HG03039 (cell line): ENCODE measurements at regions not wholly inside any gene's neighbourhood (a gene's known extent, or its start where the extent isn't known, plus 50 kb on each side); places are given as distances from the start of the nearest gene placed in this dataset.
"Not testable (repeated sequence)": the region's sequence is repeated elsewhere in the genome, so short reads cannot be mapped to it uniquely, and the experiment has no call there.

ENCODE experiments used
- ATAC-seq: cut with Tn5 transposase; IDR thresholded peaks from one replicate; pipeline ENCODE4 v1.9.1; 2021; ENCODE audit warnings: mild to moderate bottlenecking, moderate library complexity; ENCODE audit not compliant: unreplicated experiment

DNA sequence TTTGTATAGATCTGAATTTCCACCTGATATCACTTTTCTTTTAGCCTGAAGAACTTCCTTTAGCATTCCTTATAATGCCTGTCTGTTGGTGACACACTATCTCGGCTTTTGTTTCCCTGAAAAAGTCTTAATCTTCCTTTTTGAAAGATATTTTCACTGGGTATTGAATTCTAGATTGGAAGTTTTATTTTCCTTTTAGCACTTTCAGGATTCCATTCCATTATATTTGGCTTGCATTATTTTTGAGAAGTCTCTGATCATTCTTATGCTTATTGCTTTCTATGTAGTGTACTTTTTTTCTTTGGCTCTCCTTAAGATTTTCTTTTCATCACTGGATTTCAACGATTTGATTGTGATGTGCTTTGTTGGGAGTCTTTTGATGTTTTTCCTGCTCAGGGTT lies 510.7 kb downstream of the RWDD3 start:
- ATAC-seq, result no peak

DNA sequence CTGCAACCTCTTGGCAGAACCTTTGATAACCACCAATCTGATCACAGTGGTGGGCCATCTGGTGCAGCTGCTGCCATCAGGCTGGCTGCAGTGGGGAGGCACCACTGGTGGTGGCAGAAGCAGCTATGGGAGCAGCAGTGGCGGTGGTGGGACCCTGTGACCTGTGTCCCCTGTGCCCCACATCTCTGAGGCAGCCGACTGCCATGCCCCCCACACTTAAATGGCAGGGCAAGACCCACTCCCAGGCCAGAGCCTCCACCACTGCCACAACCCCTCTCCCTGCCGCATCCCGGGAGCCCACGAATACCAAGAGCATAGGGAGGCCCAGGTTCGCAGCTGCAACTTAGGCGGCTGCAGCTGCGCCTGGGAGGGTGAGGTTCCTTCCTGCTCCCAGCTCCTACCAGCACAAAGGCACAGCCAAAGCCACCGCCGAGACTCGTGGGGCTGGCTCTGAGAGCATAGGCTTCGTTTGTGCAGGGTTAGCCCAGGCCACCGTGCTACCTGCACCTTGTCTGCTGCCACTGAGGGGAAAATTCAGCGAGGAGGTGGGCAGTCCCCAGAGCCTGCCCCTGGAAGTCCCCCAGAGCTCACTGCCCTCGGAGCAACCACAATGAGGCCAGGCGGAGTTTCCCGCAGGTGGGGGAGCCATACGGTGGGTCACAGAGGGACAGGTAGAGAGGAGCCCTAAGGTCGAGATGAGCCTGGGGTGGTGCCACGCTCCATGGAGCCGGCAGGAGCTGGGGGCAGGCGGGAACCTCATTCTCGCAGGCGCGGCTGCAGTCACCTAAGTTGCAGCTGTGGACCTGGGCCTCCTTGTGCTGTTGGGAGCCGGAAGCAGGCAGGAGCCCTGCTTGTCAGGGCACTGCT lies 518.7 kb downstream of the RWDD3 start:
- no peak for ATAC-seq

DNA sequence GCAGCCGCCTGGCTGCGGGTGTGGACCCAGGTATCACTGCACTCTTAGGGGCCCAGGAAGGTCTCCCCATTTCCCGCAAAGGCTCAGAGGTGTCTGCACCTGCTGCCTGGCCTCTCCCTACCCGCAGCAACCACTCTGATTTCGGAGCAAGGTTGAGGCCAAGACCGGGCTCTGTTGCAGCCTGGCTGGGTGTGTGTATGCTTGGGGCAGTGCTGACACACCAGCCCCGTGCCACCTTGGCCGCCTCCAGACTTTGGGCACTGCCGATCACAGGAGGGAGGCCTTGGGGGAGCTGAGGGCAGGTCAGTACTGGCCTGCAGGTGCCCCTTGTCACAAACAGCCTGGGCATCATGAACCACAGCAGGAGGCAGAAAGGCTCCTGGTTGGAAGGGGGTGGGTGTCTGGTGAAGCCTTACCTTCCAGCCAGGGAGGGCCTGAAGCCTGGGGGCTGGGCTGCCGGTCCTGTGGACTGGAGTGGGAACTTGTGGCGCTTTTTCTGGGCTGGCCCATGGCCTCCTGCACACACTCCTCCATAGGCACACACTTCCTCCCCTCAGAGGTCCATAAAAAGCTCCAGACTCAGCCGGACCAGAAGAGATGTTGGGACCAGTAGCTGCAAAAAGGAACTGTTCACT lies 519.5 kb downstream of the RWDD3 start:
- ATAC-seq, result no peak

DNA sequence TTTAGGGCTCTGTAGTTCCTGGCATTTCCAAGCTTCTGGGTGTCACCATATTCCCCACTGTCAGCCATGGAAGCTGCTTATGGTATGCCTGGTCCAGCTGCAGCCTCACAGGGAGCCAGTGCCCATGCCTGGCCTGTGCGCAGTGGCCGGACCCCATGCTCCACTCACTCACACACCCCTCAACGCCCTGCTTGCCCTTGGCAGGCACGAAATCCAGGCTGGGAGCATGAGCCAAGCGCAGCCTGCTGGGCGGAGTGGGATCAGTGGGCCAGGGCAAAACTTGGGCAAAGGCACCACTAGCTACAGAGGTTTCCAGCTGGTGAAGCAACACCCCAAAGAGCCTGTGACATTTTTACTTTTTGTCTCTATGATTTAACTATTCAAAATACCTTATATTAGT lies 520.4 kb downstream of the RWDD3 start:
- ATAC-seq, result no peak

DNA sequence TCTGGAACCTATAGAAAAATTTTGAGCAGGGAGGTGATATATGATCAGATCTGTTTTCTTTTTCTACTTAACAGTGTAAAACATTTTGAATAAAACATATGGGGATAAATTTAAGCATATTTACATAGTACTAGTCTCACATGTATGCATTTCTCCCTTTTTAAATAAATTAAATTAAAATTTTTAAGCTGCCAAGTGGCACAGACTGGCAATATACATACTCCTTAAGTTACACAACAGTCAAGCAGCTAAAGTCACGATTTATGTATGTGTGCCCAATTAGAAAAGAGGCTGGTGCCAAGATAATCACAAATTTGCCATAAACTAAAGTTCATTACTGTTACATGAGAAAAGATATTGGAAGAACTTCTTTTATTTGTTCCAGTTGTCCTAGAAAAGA lies 532.0 kb downstream of the RWDD3 start:
- no peak for ATAC-seq

DNA sequence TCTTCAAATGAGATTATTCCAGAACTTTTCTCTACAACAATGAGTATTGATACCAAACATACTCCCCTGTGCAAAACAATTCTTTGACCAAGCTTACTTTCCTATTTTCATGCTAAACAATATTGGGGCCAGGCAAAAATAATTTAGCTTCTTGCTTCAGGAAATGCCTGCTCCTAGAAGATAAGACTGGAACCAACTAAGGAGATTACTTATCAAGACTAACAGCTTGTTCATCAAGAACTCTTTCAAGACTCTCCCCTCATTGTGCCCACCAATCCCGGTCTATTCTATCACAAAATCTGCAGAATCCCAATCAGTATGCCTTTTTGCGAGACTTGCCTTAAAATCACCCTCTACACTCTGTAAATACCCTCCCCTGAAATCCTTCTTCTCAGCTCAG lies 536.6 kb downstream of the RWDD3 start:
- no peak for ATAC-seq

DNA sequence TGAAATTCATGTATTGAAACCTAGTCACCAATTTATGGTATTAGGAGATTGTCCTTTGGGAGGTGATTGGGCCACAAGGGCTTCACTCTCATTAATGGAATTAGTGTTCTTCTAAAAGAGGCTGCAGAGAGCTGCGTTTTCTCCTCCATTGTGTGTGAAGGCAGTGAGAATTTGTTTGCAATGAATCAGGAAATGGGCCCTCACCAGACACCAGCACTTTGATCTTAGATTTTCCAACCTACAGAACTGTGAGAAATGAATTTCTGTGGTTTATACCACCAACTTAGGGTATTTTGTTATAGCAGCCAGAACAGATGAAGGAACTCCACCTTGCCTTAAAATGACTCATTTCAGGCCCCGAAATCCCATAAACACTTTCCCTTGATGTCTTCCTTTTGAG lies 544.2 kb downstream of the RWDD3 start:
- no peak for ATAC-seq

DNA sequence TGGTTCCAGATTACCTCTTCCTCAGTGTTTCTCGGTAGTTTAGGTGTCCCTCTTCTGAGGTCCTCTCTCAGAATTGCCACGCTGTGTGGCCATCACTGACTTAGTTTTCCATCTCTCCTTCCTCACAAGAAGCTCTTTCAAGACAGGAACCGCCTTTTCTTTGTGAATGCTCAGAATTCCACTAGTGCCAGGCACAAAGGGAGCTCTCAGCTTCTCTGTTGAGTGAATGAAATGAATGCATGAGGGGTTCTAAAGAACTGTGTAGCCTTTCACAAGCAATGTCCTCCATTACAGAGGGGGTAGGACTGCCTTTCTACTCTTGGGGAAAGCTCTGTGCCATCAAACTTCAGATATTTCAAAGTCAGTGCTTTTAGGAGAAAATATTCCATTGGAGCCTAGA lies 546.8 kb downstream of the RWDD3 start:
- ATAC-seq, result no peak

DNA sequence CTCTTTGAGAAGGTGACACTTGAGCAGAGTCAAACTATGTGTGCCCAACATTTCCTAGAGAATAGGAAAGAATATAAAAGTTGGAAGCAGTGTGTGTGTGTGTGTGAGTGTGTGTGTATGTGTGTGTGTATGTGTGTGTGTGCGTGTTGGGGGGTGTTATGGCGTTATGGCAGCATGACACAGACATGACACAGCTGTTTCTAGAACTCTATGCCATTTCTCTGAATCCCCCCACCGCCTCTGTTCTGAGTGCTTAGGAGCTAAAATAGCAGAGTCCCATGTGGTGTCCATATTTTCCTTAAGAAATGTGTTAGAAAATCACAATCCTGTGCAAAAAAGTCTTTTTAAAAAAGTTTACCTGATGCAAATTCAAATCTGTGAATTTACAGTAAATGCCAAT lies 556.1 kb downstream of the RWDD3 start:
- no peak for ATAC-seq

DNA sequence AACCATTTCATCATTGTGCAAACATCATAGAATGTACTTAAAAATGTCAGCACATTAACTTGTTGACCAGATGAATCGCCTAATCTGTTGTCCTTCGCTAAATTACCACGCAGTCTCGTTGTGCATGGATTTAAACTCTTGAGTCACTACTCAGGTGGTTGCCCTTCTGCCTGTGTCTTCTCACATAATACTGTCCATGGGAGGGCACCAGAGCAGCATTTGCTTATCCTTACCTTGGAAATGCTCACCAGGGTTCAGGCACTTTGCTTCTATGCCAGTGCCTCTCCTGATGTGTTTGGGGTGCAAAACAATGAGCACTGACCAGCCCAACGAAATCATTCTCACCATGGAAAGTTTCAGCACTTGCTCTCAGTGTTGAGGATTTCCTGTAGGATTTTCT lies 559.9 kb downstream of the RWDD3 start:
- ATAC-seq, result no peak

DNA sequence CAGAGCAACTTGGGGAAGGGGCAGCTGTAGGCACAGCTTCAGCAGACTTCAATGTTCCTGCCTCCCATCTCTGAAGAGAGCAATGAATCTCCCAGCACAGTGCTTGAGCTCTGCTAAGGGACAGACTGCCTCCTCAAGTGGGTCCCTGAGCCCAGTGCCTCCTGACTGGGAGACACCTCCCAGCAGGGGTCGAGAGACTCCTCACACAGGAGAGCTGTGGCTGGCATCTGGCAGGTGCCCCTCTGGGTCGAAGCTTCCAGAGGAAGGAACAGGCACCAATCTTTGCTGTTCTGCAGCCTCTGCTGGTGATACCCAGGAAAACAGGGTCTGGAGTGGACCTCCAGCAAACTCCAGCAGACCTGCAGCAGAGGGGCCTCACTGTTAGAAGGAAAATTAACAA lies 563.8 kb downstream of the RWDD3 start:
- ATAC-seq, result not testable (repeated sequence)

DNA sequence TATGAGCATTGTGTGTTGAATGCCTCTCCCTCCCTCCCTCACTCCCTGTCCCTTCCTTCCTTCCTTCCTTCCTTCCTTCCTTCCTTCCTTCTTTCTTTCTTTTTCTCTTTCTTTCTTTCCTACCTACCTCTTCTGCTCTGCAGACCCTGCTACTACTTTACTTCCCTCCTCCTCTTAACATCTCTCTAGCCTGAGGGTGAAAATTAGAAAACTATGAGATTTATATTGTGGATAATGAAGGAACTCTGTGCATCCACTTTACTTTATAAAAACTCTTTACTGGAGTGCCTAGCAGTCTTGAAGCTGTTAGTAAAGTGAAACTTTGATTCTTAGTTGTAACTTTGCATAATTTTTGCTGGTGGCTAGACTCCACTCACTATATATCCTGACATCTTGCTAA lies 572.2 kb downstream of the RWDD3 start:
- no peak for ATAC-seq

DNA sequence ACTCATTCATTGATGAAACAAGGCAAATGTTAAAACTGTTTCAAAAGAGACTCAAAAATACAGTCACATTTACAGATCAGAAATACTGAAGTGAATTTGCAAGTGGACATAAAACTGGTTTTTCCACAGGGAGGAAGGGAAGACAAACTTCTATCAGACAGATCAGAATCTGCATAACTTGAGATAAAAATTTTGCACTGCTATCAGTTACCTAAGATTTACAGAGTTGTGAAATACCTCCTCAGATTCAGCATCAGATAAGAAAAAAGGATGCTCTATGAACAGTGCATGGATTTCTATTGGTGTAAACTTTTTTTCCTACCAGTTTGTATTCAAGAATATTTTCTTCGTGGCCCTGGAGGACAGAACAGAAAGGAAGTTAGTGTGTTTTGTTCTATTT lies 575.4 kb downstream of the RWDD3 start:
- ATAC-seq, result no peak

DNA sequence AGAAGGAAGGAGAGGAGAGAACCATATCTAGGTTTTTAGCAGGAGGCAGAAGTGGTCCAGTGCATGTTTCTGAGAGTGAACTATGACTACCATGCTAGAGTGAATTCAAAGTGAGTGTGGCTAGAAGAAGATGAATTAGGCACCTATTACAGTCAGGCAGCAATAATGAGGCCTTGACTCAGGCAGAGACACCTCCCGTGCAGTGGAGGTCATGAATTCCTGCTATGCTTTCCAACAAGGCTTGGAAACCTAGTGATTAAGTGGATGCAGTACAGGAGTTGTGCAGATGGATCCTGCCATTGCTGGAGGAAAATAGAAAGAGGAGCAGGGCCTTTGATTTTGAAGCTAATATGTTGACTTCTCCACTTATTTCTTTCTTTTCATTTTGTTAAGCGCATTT lies 581.5 kb downstream of the RWDD3 start:
- ATAC-seq, result no peak

DNA sequence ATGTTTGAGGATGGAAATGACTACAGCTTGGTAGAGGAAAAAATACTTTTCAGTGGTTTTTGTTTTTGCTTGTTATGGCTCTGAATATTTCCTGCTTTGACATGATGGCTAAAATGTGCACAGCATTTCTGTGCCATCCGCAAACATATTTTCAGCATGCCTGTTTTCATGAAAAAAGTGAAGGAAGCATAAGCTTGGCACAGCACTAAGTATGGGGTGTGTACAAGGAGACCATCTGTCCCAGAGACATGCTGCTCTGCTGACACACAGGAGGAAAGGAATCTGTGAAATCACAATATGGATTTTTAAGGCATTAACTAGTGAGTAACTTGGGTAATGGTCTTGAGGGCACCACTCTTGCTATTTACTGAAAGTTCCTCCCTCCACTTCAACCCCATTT lies 595.5 kb downstream of the RWDD3 start:
- no peak for ATAC-seq

DNA sequence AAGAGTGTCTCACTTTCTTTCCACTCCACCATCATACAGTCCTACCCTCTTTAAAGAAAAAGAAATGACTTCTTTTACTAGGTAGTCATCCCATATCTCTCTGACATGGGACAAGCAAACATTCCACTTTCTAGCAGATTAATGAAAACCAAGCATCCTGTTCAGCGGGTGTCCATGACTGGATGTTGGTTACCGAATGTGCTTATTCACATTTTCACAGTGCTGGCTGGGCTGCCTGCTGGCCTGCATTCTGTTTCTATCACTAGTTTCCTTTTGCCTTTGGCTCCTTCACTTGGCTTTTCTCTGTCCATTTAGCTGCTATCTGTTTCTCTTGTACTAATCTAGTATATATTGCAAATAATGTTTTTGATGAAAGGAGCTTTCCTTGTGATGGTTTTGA lies 598.4 kb downstream of the RWDD3 start:
- ATAC-seq, result no peak

DNA sequence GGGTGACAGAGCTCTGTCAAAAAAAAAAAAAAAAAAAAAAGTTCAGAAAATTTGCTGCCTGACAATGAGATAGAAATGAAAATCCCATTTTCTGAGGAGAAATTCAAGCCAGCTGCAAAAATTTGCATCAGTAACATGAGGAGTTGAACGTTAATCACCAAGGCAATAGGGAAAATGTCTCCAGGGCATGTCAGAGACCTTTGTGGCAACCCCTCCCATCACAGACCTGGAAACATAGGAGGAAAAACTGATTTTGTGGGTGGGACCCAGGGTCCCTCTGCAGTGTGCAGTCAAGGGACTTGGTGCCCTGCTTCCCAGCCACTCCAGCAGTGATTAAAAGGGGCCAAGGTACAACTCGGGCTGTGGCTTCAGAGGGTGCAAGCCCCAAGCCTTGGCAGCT lies 615.4 kb downstream of the RWDD3 start:
- no peak for ATAC-seq

DNA sequence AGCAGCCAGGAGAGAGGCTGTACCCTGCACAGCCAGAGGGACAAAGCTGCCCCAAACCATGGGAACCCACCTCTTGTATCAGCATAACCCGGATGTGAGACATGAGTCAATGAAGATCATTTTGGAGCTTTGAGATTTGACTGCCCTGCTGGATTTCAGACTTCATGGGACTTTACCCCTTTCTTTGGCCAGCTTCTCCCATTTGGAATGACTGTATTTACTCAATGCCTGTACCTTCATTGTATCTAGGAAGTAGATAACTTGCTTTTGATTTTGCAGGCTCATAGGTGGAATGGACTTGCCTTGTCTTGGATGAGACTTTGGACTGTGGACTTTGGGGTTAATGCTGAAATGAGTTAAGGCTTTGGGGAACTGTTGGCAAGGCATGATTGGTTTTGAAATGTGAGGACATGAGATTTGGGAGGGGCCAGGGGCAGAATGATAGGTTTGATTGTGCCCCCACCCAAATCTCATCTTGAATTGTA lies 616.2 kb downstream of the RWDD3 start:
- ATAC-seq, result no peak

DNA sequence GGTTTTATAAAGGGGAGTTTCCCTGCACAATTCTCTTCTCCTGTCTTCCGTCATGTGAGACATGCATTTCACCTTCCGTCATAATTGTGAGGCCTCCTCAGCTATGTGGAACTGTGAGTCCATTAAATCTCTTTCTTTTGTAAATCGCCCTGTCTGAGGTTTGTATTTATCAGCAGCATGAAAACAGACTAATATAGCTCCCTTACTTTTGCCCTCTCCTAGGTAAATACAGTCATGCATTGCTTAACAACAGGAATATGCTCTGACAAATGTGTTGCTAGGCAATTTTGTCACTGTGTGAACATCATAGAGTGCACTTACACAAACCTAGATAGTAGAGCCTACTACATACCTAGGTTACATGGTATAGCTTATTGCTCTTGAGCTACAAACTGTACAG lies 616.8 kb downstream of the RWDD3 start:
- ATAC-seq, result no peak

DNA sequence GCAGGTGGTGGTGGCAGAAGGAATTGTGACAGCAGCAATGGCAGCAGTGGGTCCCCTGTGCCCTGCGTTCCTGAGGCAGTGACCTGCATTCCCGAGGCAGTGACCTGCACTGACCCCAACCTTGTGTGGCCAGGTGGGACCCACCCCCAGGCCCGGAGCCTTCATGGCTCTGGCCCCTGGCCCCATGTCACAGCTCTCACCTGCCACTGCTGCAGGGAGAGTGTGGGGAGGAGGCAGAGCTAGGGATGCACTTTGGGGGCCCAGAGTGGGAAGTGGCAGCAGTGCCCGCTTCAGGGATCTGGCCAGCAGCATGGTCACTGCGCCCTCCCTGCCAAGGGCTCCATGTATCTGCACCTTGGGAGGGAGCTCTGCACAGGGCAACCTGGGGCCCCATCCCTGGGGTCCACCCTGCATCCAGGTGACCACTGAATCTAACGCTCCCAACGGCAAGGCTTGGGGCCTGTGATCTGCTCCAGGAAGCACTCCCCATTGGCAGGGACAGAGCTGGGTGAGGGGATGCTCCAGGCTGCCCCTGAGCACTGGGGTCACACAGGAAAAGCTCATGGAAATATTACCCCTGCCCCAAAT lies 618.6 kb downstream of the RWDD3 start:
- ATAC-seq, result no peak

DNA sequence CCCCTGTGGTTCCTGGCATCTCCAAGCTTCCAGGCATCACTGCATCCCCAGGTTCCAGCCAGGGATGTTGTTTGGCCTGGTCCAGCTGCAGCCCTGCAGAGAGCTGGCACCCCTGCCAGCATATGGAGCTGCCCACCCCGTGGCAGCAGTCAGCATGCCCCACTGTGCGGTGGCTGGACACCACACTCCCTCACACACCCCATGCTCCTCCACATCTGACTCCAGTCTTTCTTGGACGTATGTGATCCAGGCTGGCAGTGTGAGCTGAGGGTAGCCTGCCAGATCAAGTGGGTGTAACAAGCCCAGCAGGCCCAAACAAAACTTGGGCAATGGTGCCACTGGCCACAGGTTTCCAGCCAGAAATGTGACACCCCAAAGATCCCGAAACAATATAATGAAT lies 620.4 kb downstream of the RWDD3 start:
- no peak for ATAC-seq

DNA sequence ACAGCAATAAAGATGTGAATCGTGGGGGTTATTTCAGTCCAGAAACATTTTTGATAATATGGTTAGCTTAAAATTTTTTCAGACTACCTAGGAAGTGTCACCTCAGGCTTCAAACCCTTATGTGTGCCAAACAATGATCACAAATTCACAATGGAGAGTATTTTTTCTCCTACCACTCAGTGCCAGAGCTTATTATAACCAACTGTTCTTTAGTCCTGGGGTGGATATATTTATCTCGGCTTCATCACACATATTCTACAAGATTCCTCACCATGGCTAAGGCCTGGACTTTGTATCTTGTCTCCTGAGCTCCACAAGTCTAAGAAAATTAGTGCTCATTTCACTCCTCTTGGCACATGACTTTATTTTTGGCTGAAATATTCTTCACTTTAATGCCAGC lies 629.1 kb downstream of the RWDD3 start:
- no peak for ATAC-seq
